ENCODE measurements at regions not wholly inside any gene's neighbourhood (a gene's known extent, or its start where the extent isn't known, plus 50 kb on each side); places are given as distances from the start of the nearest gene placed in this dataset.

DNA sequence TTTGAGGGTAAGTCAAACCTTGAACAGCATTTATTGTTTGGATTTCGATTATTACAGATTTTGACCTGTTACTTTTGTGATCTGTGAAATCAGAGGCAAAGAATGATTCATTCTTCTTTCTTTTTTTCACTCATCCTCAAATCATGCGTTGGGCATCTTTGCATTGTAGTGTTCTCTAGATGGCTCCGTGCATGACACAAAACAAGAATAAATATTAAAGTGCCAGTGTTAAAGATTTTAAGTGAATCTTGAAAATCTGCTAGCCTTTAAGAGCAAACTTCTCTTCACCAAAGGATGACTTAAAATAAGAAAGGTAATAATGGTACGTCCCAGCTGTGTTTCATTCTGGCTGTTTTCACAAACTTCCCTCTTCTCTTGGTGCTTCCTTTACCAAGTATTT is 361.9 kb upstream of the SMARCA2 start:
- no peak for TF ChIP-seq EZH2 (IDR thresholded peaks at IDR 0.05; ENCODE audit: low read length)
- TF ChIP-seq, protein P1, sequence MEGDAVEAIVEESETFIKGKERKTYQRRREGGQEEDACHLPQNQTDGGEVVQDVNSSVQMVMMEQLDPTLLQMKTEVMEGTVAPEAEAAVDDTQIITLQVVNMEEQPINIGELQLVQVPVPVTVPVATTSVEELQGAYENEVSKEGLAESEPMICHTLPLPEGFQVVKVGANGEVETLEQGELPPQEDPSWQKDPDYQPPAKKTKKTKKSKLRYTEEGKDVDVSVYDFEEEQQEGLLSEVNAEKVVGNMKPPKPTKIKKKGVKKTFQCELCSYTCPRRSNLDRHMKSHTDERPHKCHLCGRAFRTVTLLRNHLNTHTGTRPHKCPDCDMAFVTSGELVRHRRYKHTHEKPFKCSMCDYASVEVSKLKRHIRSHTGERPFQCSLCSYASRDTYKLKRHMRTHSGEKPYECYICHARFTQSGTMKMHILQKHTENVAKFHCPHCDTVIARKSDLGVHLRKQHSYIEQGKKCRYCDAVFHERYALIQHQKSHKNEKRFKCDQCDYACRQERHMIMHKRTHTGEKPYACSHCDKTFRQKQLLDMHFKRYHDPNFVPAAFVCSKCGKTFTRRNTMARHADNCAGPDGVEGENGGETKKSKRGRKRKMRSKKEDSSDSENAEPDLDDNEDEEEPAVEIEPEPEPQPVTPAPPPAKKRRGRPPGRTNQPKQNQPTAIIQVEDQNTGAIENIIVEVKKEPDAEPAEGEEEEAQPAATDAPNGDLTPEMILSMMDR (optimal IDR thresholded peaks at IDR 0.05 in 1 of 3, IDR thresholded peaks at IDR 0.05 in 1 of 3, conservative IDR thresholded peaks at IDR 0.05 in 1 of 3; ENCODE audit: extremely low read depth in 1 of 3, insufficient read depth in 2 of 3, low read length in 3 of 3), result no peak
